ENCODE measurements at regions not wholly inside any gene's neighbourhood (a gene's known extent, or its start where the extent isn't known, plus 50 kb on each side); places are given as distances from the start of the nearest gene placed in this dataset.

DNA sequence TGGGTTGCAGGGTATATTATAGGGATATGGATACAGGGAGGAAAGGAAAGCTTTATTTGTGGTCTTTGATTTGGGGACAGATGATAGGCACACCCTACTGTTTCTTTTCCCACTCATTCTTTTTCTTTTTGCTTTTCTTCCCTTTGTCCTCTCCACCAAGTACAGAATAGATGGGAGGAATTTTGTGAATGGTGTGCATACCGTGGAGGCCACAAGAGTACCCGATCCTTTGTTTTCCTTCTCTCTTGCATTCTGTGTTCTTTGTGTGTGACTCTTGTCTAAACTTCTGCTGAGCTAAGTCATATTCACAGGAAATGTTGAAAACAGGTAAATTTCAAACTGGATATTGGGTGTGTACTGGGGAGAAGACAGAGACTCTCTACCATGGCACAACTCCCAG lies 321.4 kb upstream of the SLC8A1 start (continued):
- TF ChIP-seq, protein P1, sequence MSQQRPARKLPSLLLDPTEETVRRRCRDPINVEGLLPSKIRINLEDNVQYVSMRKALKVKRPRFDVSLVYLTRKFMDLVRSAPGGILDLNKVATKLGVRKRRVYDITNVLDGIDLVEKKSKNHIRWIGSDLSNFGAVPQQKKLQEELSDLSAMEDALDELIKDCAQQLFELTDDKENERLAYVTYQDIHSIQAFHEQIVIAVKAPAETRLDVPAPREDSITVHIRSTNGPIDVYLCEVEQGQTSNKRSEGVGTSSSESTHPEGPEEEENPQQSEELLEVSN (IDR thresholded peaks at IDR 0.05; ENCODE audit: borderline replicate concordance, low read depth): no peak
- no peak for TF ChIP-seq FOSL2 (IDR thresholded peaks at IDR 0.05)
- TF ChIP-seq FOSL2 (CRISPR knock-in tag; IDR thresholded peaks at IDR 0.05): no peak
- no peak for TF ChIP-seq PHF8 (IDR thresholded peaks at IDR 0.05; ENCODE audit: borderline replicate concordance, low read depth)

GRCh38 chr2:40783704-40784103 lies 331.8 kb upstream of the SLC8A1 start:
- ATAC-seq (no peak), FAIRE-seq (no peak), DNase-seq (ENCODE audit: low read depth in 1 of 2, low spot score in 1 of 2) (no peak)
- no peaks in the 10 kb centered on the region for H3K4me1 ChIP-seq
- POLR2A ChIA-PET: no interaction called here
- no peak overlapping the region for H3K4me3 ChIP-seq
- no peak for TF ChIP-seq CBX8 (IDR thresholded peaks at IDR 0.05)
- TF ChIP-seq RCOR1 (IDR thresholded peaks at IDR 0.05; ENCODE audit: low read depth, low read length): no peak
- TF ChIP-seq CBX2 (IDR thresholded peaks at IDR 0.05; ENCODE audit: borderline replicate concordance, low read depth): no peak
- no peak for TF ChIP-seq HDAC2 (IDR thresholded peaks at IDR 0.05)
- TF ChIP-seq MAZ (IDR thresholded peaks at IDR 0.05; ENCODE audit: borderline replicate concordance, low read depth, low read length): no peak
- TF ChIP-seq ESRRA (IDR thresholded peaks at IDR 0.05; ENCODE audit: borderline replicate concordance, low read length): no peak
- no peak for TF ChIP-seq POLR2AphosphoS2 (conservative IDR thresholded peaks at IDR 0.05; ENCODE audit: low read length)
- TF ChIP-seq SMC3 (IDR thresholded peaks at IDR 0.05): no peak
- no peak for TF ChIP-seq HOXB13 (CRISPR knock-in tag; IDR thresholded peaks at IDR 0.05; ENCODE audit: low read depth)
- TF ChIP-seq RAD21 (conservative IDR thresholded peaks at IDR 0.05 in 1 of 2, IDR thresholded peaks at IDR 0.05 in 1 of 2): no peak
- no peak for TF ChIP-seq CHD4 (IDR thresholded peaks at IDR 0.05; ENCODE audit: borderline replicate concordance)
- TF ChIP-seq NR3C1 (IDR thresholded peaks at IDR 0.05): no peak
- TF ChIP-seq ZFP36 (IDR thresholded peaks at IDR 0.05; ENCODE audit: borderline replicate concordance, partially characterized antibody): no peak
- no peak for TF ChIP-seq FOSB (CRISPR knock-in tag; IDR thresholded peaks at IDR 0.05)
- TF ChIP-seq, protein P2, sequence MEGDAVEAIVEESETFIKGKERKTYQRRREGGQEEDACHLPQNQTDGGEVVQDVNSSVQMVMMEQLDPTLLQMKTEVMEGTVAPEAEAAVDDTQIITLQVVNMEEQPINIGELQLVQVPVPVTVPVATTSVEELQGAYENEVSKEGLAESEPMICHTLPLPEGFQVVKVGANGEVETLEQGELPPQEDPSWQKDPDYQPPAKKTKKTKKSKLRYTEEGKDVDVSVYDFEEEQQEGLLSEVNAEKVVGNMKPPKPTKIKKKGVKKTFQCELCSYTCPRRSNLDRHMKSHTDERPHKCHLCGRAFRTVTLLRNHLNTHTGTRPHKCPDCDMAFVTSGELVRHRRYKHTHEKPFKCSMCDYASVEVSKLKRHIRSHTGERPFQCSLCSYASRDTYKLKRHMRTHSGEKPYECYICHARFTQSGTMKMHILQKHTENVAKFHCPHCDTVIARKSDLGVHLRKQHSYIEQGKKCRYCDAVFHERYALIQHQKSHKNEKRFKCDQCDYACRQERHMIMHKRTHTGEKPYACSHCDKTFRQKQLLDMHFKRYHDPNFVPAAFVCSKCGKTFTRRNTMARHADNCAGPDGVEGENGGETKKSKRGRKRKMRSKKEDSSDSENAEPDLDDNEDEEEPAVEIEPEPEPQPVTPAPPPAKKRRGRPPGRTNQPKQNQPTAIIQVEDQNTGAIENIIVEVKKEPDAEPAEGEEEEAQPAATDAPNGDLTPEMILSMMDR (IDR thresholded peaks at IDR 0.05): no peak
- no peak for TF ChIP-seq ELK1 (IDR thresholded peaks at IDR 0.05; ENCODE audit: low read depth, low read length)
- TF ChIP-seq EP300 (IDR thresholded peaks at IDR 0.05): no peak
- no peak for TF ChIP-seq NFE2L2 (conservative IDR thresholded peaks at IDR 0.05; ENCODE audit: low read length)
- no peak for TF ChIP-seq TP53 (CRISPR knock-in tag; IDR thresholded peaks at IDR 0.05)
- H3K27ac ChIP-seq: no peak overlapping the region
- no peak overlapping the region for H3K4me2 ChIP-seq
- WGBS (ENCODE audit: missing lambda C conversion rate): 36% methylated on average over 3 of the region's 3 CpGs
- H3K9me3 ChIP-seq: no peaks in the 10 kb centered on the region
- CTCF ChIA-PET: no interaction called here

DNA sequence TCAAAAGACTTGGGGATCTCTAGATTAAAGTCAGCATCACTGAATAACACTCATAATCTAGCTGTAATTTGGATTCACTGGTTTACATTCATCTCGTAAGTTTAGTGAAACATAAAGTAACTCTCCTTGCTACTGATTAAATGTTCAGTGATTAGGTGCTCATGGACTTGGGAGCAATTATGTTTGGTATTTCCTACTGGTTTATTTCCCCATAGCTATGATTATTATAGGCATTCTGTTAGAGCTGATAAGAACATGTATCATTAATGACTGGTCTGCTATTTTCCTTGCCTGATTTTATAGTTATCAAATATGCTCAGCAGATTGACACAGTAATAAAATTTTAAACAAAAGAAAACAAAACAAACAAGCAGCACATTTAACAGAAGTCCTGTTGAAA lies 334.7 kb upstream of the SLC8A1 start:
- H3K9me3 ChIP-seq: no peaks in the 10 kb centered on the region
- H3K27ac ChIP-seq: no peak overlapping the region
- TF ChIP-seq HMGXB4 (CRISPR knock-in tag; IDR thresholded peaks at IDR 0.05; ENCODE audit: borderline replicate concordance): no peak
- TF ChIP-seq POLR2AphosphoS2 (conservative IDR thresholded peaks at IDR 0.05; ENCODE audit: low read length): no peak
- TF ChIP-seq POLR2A (IDR thresholded peaks at IDR 0.05; ENCODE audit: low read length): no peak
- no peak for TF ChIP-seq PBX3 (IDR thresholded peaks at IDR 0.05)
- TF ChIP-seq, protein P3, sequence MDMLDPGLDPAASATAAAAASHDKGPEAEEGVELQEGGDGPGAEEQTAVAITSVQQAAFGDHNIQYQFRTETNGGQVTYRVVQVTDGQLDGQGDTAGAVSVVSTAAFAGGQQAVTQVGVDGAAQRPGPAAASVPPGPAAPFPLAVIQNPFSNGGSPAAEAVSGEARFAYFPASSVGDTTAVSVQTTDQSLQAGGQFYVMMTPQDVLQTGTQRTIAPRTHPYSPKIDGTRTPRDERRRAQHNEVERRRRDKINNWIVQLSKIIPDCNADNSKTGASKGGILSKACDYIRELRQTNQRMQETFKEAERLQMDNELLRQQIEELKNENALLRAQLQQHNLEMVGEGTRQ (IDR thresholded peaks at IDR 0.05): no peak
- no peak for TF ChIP-seq CBX2 (IDR thresholded peaks at IDR 0.05; ENCODE audit: borderline replicate concordance, low read depth)
- TF ChIP-seq HDAC2 (IDR thresholded peaks at IDR 0.05): no peak
- 7% methylated on average over 1 of the region's 1 CpG for WGBS (ENCODE audit: missing lambda C conversion rate)
- H3K4me3 ChIP-seq: no peak overlapping the region
- ChIA-PET CTCF (interaction anchor here (0.7 kb wide), 1 partner anchor 29 kb away, joined by 3 read pairs; no protein-coding TSS in a partner anchor), POLR2A (no interaction called here)
- no peaks in the 10 kb centered on the region for H3K4me1 ChIP-seq
- no peak for ATAC-seq
- no peak overlapping the region for H3K4me2 ChIP-seq
- FAIRE-seq: no peak
- DNase-seq (ENCODE audit: low read depth in 1 of 2, low spot score in 1 of 2): no peak

Measured in A549 (cell line).